HG03469 (cell line): ENCODE measurements at regions not wholly inside any gene's neighbourhood (a gene's known extent, or its start where the extent isn't known, plus 50 kb on each side); places are given as distances from the start of the nearest gene placed in this dataset.
"Not testable (repeated sequence)": the region's sequence is repeated elsewhere in the genome, so short reads cannot be mapped to it uniquely, and the experiment has no call there.

Source experiments
- ATAC-seq: cut with Tn5 transposase; IDR thresholded peaks from one replicate; pipeline ENCODE4 v1.9.1; 2021; ENCODE audit warnings: mild to moderate bottlenecking, moderate library complexity, moderate number of reproducible peaks; ENCODE audit not compliant: unreplicated experiment

DNA sequence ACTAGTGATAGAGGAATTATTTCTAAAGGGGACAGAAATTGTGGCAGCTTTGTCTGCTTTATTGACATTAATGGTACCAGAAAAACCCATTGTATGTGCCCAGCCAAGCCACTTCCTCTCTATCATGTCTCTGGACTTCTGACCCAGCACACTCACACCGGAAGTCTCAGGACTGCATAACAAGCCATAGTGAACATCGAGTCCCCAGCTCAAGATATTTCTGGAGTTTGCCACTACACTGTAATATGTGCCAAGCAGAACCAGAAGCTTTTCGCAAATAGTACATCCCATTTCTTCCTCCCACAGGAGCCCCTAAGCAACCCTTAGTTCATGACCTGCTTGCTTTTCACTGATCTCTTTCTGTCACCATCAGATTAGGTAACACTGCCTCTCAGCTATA, 187.4 kb upstream of the GHR start:
- no peak for ATAC-seq

DNA sequence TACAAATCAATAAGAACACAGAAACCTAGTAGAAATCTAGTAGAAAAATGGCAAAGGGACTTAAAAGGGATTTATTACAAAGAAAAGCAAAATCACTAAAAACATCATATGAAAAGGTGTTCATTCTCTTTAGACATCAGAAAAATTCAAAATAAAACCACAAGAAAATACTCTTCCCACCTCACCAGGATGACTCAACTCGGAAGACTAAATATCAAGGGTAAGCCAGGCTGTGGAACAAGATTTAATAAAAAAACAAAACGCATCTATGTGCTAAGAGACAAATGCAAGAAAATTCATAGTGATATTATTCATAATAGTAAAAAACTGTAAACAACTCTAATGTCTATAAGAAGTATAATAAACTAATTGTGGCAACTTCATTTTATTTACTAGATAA, 181.6 kb upstream of the GHR start:
- ATAC-seq: no peak

DNA sequence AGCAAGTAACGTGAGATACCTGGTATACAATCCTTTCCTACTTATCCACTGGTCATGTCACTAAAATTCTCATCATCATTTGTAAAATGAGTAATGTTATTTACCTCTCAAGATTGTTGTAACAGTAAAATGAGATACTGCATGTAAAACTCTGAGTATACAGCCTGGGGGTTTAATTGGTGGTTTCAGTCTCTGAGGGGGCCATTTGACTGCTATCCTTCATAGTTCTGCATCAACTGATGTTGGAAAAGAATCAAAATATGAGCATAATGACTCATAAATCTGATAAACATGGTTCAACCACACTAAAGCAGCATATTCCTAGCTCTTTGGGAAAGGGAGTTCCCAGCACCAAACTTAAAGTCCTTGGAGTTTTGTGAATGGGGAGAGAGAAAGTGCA, 181.0 kb upstream of the GHR start:
- no peak for ATAC-seq

DNA sequence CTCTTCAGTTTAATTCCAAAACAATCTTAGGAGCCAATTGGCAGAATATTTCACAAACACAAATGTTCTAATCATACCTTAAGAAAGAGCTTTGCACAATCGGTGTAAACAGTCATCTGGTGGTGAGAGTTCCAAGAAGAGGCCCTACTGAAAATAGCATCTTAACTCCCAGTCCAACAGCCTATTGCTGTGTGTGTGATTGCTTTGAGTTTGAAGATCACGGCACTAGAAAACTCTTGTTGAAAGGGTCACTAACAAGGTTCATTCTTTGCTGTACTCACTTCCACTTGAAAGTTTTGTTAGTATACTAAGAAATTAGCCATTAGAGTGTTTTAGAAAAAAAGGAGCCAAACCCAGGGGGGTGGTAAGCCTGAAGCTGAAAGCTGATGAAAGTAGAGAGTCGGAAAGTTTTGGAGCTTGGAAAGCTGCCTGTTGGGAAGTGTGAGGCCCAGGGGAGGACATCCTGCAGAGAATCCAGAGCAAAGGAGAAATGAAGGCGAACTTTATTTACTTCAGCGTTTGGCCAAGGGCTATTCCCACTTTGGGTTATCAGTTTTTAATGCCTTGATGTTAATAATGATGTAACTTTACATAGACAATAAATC, 180.3 kb upstream of the GHR start:
- no peak for ATAC-seq

DNA sequence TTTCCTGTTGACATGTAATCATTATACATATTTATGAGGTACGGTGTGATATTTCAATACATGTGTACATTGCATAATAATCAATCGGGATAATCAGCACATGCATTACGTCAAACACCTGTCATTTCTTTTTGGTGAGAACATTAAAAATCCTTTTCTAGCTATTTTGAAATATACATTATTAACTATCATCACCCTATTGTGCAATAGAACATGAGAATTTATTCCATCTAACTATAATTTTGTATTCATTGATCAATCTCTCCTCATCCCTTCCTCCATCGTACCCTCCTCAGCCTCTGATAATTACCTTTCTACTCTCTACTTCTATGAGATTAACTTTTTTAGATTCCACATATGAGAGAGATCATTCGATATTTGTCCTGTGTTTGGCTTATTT, 170.9 kb upstream of the GHR start:
- no peak for ATAC-seq

DNA sequence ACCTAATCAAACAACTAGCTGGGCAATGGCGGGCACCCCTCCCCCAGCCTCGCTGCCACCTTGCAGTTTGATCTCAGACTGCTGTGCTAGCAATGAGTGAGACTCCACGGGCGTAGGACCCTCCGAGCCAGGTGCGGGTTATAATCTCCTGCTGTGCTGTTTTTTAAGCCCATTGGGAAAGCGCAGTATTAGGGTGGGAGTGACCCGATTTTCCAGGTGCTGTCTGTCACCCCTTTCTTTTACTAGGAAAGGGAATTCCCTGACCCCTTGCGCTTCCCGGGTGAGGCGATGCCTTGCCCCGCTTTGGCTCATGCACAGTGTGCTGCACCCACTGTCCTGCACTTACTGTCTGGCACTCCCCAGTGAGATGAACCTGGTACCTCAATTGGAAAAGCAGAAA, 163.3 kb upstream of the GHR start:
- ATAC-seq: not testable (repeated sequence)

DNA sequence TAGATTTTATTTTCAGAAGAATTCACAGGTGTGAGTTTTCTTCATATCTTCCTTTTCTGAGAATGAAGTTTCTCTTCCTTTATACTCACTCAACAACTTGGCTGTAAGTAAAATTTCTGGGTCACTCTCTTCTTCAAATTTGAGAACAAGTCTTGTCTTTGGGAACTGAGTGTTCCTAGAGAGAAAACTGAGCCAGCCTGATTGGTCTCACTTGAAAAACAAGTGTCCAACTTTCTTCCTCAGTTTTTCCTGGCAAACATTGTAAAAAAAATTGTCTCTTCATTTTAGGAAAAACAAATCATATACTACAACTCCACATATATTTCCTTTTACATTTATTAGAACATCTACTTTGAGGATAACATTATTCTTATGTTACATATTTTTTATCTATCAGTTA, 156.1 kb upstream of the GHR start:
- no peak for ATAC-seq

DNA sequence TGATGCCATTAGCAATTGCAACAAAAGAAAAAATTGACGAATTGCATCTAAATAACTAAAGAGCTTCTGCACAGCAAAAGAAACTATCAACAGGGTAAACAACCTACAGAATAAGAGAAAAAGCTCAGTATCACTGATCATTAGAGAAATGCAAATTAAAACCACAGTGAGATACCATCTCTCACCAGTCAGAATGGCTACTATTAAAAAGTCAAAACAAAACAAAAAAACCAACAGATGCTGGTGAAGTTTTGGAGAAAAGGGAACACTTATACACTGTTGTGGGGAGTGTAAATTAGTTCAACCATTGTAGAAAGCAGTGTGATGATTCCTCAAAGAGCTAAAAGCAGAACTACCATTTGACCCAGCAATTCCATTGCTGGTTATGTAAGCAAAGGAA, 155.1 kb upstream of the GHR start:
- not testable (repeated sequence) for ATAC-seq

DNA sequence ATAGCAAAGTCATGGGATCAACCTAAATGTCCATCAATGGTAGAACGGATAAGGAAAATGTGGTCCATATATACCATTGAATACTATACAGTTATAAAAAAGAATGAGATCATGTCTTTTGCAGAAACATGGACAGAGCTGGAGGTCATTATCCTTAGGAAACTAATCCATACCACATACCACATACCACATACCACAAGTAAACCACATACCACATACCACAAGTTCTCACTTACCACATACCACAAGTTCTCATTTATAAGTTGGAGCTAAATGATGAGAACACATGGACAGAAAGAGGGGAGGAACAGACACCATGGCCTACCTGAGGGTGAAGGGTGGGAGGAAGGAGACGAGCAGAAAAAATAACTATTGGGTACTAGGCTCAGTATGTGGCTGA, 154.6 kb upstream of the GHR start:
- ATAC-seq: no peak

DNA sequence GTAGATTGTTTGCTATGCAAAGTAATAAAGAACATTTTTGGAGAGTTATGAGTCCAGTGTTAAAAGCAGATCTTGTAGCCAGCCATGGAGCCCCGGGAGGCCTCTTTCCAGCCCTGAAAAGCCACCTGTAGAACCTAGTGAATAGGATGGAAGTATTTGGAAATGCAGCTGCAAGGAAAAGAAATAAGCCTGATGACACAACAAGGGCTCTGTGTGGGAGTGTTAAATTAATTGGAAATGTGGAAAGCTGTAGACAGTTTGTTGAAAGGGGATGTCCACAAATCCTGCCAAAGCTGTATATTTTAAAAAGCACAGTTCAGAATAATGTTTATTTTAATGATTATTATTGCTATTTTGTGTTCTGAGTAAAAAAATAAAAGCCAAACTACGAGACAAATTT, 152.5 kb upstream of the GHR start:
- ATAC-seq: no peak

DNA sequence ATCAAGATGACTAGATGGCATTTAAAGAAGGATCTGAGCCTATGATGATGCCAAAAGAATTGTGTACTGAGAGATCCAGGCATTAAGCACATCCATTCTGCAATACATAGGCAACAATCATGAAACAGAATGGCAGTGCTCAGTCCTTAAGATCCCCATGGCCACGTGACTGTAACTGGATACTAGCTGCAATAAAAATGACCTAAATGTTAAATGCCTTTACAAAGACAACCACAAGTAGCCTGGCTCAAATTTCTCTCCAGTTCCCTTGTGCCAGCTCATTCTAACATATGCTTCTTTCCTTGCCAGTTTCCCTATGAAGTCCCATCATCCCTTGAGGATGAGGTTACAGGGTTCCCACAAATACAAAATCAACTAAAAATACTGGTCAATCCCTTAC, 148.3 kb upstream of the GHR start:
- no peak for ATAC-seq

DNA sequence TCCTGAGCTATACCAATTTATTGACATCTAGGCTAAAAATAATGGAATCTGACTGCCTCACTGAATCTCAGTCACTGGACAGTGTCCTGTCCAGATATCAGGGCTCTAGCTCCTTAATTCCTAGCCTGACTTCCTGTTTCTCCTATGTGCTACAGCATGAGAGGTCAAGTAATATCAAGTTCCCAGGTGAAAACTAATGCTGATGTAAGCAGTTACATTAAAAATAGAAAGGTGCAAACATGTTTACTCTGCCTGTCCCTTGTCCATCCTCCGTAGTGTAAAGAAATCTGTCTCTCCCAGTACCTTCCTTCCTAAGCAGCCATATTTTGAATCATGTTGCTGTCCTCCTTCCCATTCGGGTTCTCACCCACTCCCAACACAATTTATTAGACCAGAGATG, 145.9 kb upstream of the GHR start:
- no peak for ATAC-seq

DNA sequence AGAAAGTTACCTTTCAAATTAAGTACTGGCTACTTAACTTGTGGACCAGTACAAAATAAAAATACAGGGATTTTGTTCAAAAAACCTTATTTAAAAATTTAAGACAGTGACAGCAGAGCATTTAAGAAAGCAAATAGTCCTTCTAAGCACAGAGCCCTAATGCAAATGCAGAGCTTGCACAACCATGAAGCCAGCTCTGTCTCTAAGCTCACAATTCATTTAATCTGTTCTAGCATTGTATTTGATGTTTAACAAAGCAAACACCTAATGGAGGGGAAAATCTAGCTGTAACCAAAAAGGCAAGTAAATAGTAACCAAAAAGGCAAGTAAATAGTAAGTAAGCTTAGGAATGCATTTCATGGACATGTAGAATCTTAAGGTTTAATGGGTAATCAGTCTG, 138.7 kb upstream of the GHR start:
- no peak for ATAC-seq

DNA sequence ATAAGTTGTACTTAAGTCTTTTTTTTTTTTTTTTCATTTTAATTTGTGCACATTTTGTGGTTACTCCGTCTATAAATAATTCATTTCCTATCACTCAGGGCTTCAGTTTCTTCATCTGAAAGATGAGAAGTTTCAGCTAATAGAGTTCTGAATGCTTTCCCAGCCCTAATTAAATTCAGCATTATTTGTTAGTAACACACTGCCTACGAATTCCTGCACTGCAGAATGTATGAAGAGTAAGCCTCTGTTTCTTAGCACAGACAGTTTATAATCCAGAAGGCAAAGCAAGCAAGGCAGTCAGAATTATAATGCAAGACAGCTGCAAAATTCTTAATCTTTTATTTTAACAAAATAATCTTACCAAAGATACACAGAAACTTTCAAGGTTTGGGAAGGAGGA, 138.0 kb upstream of the GHR start:
- no peak for ATAC-seq

DNA sequence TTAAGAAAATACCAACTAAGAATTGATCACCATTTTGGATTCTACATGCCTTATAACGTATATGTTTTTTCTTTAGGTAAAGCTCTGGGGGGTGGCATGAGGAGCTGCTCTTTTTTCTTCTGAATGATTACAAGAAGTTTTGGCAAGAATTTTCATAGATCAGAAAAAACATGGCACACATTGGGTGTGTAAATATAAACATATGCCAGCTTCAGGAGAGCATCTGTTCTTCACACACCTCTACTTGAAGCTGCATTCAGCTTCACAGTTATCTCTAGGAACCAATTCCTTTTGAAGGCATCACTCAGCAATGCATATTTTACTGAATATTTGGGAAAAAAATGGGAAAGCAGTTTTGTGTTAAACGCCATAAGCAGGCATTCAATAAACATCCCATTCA, 122.7 kb upstream of the GHR start:
- ATAC-seq: no peak

DNA sequence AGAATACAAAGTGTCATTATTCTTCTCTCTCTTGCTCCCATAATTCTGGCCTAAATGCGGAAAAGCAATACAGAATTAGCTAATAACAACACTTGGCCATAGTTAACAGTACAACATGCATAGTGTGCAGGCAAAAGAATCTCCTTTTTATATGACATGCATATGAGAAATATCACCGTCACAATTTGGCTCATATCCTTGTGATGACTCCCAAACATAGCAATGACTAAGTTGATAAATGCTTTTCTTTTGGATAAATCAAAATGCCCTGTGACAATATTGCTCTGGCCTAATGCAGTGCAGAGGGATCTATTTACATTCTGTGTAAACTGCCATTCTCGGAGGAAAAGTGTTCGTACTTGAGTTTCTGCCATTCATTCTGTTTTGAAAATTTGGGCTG, 121.9 kb upstream of the GHR start:
- no peak for ATAC-seq

DNA sequence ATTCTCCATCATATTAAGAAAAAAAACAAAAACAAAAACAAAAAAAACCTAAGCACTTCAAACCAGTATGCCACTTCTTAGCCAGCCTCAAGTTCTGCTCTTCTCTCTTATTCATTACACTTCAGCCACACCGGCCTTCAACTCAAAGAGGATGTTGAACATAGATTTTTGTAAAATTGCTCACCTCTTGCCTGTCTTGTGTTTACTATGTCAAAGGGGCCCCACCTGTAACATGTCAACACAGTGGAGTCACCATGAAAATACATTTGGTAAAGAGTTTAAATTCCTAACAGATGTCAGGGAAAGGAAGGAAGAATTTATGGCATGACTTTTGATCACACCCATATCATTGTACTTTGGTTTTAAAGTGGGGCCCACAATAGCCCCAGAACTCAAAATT, 121.1 kb upstream of the GHR start:
- ATAC-seq: no peak

DNA sequence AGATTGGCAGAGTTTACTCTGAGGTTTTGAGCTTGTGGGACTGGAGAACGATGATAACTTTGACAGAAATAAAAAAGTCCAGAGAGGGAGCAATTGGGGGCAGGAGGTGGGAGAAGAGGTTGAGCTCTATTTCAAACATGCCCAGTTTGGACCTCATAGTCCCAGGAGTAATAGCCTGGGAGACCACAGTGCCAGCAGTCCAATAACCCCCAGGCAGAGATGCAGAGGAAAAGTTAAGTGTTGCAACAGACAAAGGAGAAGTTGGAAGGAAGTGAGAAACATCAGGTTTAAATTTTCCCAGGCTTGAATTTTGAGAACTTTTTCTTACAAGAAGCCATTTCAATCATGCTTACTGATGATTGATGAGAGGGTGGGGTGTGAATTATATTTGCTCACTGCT, 117.0 kb upstream of the GHR start:
- ATAC-seq: no peak

DNA sequence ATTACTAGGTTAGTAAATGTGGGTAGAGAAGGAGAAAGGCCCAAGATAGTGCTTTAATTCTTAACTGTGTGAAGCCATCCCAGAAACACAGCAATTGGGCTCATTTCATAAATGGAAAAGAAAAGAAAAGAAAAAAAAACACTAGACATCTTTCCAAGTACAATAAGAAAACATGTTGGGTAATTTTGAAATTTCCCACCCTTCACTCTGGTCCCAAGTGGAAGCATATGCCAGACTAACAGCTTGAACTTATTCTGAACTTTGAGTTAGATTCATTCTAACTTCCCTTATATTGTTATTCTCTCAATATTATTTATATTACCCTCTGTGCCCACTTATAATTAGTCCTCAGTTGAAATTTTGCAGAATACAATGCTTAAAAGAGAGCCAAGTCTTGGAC, 113.4 kb upstream of the GHR start:
- ATAC-seq: no peak

DNA sequence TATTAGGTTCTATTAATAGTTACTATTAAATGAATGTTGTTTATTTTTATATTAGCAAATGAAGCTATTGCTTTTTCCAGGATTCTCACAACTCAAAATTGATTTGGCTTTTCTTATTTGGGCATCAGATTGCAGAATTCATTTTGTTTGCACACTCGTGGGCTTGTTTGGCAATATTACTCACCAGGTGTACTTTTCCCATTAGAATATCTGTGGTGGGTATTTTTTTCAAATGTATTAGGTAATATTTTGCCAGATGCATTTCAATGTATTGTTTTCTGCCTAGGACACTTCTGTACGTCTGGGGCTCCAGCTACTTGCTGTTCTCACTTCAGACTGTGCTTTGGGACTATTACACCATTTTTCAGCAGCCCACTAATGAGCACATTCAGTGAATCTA, 108.0 kb upstream of the GHR start:
- ATAC-seq: no peak

DNA sequence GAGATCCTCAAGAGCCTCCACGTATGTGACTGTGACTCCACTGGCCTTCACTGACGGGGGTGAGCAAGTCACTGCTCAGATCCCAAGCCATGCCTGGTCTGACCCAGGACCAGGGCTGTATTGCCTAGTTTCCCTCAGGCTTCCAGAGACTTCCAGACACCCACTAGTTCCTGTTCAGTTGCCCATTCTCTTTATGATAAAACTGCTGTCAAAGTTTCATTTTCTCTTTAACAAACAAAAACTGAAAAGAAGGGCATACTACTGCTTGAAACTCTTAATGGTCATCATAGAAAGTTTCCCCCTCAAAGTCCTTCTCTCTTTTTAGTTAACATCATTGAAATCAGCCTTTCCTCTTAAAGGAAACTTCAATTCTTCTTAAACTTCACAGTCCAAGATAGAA, 105.7 kb upstream of the GHR start:
- ATAC-seq: no peak

DNA sequence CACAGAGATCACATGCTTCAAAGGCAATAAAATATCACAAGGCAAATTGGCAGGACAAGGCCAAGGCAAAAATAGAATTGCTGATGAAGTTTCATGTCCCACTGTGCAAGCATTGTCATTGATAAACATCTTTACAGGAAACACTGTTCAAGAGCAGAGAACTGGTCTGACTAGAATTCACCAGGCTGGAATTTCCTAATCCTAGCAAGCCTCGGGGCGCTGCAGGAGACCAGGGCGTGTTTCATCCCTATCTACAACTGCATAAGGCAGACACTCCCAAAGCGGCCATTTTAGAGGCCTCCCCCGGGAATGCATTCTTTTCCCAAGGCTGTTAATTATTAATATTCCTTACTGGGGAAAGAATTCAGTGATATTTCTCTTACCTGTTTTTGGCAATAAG, 103.7 kb upstream of the GHR start:
- not testable (repeated sequence) for ATAC-seq

DNA sequence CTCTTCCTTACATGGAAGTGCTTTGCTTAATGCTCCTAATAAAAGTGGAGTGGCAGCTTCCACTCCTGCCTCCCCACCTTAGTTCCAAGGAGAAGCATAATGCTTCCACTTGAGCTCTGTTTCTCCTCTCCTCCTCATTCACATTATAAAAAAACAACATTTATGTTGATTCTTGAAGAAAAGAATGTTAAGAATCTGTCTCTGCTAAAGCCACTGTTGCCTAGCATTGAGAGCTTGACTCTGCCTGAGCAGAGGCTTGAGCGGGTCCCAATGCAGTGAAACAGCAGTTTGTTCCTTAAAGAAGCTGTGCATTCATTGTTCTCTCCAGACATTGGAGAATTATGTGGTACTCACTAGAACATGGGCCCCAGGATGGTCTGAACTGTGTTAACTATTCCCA, 101.5 kb upstream of the GHR start:
- no peak for ATAC-seq

DNA sequence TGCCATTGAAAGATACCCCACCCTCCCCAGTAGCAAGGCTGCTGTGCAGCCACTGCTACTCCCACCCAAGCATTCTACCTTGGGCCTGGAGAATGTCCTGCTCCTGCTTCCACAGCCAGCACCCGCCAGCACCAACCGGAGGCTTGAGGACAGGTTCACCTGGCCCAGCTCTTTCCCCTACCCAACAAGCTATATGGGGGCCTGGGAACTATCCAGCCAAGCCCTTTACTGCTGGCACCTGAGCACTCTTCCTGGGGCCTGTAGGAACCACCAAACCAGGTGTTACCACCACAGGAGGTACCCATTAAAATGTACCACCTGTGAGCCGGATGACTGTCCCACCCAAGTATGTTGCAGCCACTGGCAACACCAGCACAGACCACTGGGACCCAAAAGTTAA, 86.1 kb upstream of the GHR start:
- no peak for ATAC-seq
